D341Med (cell line): ENCODE measurements at regions not wholly inside any gene's neighbourhood (a gene's known extent, or its start where the extent isn't known, plus 50 kb on each side); places are given as distances from the start of the nearest gene placed in this dataset.
"Not testable (repeated sequence)": the region's sequence is repeated elsewhere in the genome, so short reads cannot be mapped to it uniquely, and the experiment has no call there.

ENCODE experiments used
- DNase-seq: peaks from one replicate; pipeline ENCODE4 v3.0.0; 2012; ENCODE audit warnings: low spot score

DNA sequence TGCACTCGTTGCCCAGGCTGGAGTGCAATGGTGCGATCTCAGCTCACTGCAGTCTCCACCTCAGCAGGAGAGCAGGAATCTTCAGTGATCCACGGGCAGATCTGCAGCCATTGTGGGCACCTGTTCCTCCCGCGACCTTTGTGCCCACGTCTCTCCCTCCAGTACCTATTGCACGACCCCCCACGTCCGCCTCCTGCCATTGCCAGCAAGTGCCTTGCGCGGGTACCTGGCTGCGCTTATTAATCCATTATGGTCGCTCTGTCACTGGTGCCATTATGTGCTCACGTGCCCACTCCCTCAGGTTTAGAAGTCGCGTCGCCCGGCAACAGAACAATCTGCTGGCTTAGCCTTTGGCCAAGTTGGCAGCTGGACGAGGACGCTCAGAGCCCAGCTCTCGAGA lies 146.2 kb upstream of the C1QTNF3 start:
- DNase-seq, result not testable (repeated sequence)

- peak; percentile 23 for DNase-seq
Observed at GRCh38 chr5:34189752-34190411, 146.9 kb upstream of the C1QTNF3 start.

DNA sequence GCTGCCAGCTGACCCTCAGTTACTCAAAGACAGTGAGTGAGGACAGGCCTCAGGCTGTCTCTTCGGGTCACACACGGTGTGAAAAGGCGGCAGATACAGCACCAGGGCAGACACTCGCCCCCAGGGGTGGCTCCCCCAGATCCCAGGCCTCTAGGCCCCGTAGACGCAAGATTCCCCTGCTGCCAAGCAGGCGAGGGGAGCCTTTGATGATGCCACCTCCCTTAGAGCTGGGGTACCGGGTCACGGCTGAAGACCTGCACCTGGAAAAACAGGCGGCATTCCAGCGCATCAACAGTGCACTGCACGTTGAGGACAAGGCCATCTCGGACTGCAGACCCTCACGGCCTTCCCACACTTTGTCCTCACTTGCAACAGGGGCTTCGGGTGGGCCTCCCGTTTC lies 147.5 kb upstream of the C1QTNF3 start:
- DNase-seq, result not testable (repeated sequence)

DNA sequence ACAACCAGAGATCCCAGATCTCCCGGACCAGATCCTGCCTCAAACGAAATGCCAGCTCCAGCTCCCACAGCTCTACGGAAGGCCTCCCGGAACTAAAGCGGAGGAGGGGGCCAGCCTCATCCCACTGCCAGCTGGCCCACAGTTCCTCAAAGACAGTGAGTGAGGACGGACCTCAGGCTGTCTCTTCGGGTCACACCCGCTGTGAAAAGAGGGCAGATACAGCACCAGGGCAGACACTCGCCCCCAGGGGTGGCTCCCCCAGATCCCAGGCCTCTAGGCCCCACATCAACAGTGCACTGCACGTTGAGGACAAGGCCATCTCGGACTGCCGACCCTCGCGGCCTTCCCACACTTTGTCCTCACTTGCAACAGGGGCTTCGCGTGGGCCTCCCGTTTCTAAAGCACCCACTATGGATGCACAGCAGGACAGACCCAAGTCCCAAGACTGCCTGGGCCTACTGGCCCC lies 148.3 kb upstream of the C1QTNF3 start:
- not testable (repeated sequence) for DNase-seq

DNA sequence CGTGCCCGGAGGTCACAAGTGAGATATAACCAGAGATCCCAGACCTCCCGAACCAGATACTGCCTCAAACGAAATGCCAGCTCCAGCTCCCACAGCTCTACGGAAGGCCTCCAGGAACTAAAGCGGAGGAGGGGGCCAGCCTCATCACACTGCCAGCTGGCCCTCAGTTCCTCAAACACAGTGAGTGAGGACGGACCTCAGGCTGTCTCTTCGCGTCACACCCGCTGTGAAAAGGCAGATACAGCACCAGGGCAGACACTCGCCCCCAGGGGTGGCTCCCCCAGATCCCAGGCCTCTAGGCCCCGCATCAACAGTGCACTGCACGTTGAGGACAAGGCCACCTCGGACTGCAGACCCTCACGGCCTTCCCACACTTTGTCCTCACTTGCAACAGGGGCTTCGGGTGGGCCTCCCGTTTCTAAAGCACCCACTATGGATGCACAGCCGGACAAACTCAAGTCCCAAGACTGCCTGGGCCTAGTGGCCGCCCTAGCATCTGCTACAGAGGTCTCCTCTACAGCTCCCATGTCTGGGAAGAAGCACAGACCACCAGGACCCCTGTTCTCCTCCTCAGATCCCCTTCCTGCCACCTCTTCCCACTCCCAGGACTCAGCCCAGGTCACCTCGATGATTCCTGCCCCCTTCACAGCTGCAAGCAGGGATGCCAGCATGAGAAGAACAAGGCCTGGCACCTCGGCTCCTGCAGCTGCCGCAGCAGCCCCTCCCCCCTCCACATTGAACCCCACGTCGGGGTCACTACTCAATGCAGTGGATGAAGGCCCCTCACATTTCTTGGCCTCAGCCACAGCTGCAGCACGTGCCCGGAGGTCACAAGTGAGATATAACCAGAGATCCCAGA lies 149.3 kb upstream of the C1QTNF3 start:
- not testable (repeated sequence) for DNase-seq

GRCh38 chr5:34192923-34193262 lies 149.9 kb upstream of the C1QTNF3 start:
- not testable (repeated sequence) for DNase-seq

GRCh38 chr5:34193297-34193696 lies 150.3 kb upstream of the C1QTNF3 start:
- DNase-seq, result not testable (repeated sequence)

- DNase-seq, result not testable (repeated sequence)
Observed at GRCh38 chr5:34193804-34194203, 150.8 kb upstream of the C1QTNF3 start.

DNA sequence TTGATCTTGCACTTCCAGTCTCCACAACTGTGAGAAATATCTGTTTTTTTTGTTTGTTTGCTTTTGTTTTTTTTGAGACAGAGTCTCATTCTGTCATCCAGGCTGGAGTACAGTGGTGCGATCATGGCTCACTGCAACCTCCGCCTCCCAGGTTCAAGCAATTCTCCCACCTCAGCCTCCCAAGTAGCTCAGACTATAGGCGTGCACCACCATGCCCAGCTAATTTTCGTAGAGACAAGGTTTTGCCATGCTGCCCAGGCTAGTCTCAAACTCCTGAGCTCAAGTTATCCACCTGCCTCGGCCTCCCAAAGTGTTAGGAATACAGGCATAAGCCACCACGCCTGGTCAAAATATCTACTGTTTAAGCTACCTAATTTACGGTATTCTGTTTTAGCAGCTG lies 153.1 kb upstream of the C1QTNF3 start:
- DNase-seq, result not testable (repeated sequence)

GRCh38 chr5:34205347-34205746 lies 162.3 kb upstream of the C1QTNF3 start:
- not testable (repeated sequence) for DNase-seq

DNA sequence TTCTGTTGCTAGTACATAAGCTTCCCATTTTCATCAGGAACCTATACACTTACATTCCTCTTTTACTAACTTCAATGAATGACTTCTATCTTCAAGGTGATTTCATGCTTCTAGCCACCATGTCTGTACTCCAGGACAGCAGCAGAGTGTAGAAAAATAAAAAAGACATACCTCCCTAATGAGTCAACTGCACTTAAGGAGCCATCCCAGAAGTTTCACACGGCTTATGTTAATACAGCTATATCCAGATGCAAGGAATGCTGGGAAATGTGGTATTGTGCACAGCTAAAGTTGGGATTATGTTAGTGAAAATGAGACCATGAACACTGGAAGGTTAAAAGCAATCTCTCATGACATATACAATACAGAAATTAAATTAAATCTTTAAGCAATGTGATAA lies 174.4 kb upstream of the C1QTNF3 start:
- not testable (repeated sequence) for DNase-seq

DNA sequence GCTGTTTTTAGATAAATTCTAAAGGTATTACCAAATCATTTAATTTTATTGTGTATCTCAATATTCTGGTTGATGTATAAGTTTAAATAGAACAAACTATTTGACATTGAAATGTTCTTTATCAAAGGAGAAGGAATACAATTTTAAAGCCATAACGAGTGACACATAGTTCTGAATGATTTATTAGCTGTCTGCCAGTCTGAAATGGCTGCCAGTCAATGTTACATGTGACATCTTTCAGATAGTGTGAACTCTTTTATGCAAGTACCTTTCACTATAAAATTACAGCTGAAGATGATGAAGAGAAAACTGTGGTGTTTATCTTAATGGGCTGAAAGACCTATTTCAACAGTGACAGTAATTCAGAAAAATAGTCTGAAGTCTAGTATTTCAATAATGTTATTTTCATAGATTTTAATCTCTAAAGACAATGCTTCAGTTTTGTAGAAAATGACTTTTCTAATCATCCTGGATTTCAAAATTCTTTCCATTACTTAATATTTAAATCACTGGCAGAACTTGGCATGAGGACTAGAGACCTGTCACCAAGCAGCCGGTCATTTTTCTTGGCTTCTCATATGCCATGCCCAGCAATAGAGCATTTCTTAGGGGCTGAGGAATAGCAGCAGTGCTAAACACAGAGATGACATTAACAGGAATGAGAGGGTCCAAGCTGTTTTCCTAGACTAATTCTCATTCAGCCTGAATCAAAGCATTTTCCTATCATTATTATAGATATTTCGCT lies 178.5 kb upstream of the C1QTNF3 start:
- not testable (repeated sequence) for DNase-seq

GRCh38 chr5:34223158-34223557 lies 180.1 kb upstream of the C1QTNF3 start:
- DNase-seq, result not testable (repeated sequence)

GRCh38 chr5:34230402-34230801 lies 187.4 kb upstream of the C1QTNF3 start:
- DNase-seq, result not testable (repeated sequence)

DNA sequence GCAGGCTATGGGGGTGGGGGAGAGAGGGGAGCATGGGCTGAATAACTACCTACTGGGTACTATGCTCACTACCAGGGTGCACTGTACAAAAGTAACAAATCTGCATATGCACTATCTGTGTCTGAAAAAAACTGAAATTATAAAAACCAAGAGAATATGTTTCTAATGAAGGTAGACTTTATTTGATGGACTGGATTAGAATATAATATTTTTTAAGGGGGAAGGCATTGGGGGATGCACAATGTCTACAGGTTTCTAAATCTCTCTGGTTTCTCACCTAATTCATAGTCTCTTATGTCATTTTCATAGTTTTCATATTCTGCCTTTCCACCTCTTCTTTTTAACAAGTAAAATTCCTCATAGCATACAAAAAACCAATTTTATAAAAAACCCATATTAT lies 200.8 kb upstream of the C1QTNF3 start:
- not testable (repeated sequence) for DNase-seq

DNA sequence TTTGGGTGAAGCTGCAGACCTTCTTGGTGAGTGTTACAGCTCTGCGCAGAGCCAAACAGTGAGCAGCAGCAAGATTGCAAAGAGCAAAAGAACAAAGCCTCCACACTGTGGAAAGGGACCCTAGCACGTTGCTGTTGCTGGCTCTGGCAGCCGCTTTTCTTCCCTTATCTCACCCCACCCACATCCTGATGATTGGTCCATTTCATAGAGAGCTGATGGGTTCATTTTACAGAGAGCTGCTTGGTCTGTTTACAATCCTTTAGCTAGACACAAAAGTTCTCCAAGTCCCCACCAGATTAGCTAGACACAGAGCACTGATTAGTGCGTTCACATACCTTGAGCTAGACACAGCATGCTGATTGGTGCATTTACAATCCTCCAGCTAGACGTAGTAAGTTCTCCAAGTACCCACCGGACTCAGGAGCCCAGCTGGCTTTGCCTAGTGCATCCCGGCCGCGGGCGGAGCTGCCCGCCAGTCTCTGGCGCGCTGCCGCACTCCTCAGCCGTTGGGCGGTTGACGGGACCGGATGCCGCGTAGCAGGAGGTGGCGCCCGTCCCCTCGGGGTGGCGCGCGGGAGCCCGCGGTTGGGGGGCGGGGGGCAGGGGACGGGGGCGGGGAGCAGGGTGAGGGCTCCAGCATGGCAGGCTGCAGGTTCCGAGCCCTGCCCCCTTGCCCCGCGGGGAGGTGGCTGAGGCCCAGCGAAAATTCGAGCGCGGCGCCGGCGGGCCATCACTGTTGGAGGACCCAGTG lies 201.4 kb upstream of the C1QTNF3 start:
- DNase-seq, result not testable (repeated sequence)

- DNase-seq, result not testable (repeated sequence)
Observed at GRCh38 chr5:34245032-34245394, 202.0 kb upstream of the C1QTNF3 start.

DNA sequence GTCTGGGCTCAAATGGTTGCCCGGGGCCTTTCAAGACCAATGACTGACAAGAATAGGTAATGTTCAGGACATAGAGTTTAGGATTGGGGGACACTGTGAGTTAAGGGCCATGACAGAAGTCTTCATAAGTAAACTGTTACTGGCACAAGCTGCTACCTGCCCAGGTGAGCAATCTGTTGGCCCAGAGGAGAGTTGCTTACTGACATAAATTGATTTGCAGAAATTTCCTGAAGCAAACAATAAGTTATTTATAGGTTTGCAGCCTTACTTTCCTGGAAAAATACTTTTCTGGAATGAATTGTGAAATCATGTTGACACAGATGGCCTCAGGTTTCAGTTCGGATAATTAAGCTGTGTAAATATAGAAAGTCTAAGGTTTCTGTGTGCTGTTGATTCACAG lies 202.8 kb upstream of the C1QTNF3 start:
- not testable (repeated sequence) for DNase-seq

DNA sequence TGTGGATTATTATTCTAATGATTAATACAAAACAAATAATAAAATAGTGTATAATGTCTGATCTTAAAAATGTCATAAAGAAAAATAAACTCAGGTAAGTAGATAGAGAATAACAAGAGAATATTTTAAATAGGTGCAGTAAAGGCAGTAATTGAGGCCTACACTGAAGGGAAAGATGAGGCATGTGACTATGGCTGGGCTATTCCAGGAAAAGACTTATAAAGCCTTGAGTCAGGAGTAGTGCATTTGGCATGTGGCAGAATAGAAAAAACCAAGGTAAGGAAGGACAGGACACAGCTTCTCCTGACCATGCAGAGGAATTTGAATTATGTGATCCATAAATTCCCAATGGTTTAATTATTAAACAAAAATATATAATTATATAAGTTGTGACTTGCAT lies 215.6 kb upstream of the C1QTNF3 start:
- not testable (repeated sequence) for DNase-seq

- DNase-seq, result not testable (repeated sequence)
Observed at GRCh38 chr5:34261020-34261419, 218.0 kb upstream of the C1QTNF3 start.

DNA sequence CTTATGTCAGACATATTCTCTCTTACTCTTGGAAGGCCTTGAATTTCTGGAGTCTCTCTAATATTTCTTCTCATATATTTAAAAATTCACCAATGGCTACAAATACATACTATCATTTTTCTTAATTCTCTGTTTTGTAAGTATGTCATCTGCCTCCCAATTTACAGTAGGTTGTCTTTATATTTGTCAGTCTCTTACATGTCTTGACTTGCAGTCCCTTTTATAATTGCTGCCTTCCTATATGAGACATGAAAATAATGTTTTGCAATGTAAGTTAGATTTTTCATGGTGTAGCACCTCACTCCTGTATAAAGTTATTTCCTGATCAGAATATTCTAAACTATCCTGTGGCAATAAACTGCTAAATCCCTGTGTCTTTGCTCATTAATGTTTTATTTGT lies 223.1 kb upstream of the C1QTNF3 start:
- DNase-seq, result not testable (repeated sequence)

DNA sequence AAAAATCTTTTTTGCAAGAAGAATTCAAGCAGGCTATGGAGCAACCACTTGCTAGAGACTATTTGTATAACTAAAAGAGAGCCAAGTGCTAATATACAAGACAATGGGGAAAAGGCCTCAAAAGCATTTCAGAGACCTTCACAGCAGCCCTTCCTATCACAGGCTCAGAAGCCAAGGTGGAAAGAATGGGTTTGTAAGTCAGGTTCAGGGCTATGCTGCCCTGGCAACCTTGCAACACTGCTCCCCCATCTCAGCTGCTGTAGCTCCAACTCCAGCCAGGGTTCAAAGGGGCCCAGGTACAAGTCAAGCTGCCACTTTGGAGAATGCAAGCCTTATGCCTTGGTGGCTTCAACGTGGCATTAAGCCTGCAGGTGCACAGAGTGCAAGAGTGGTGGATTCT lies 253.7 kb upstream of the C1QTNF3 start:
- not testable (repeated sequence) for DNase-seq
